ENCODE measurements at regions not wholly inside any gene's neighbourhood (a gene's known extent, or its start where the extent isn't known, plus 50 kb on each side); places are given as distances from the start of the nearest gene placed in this dataset.

DNA sequence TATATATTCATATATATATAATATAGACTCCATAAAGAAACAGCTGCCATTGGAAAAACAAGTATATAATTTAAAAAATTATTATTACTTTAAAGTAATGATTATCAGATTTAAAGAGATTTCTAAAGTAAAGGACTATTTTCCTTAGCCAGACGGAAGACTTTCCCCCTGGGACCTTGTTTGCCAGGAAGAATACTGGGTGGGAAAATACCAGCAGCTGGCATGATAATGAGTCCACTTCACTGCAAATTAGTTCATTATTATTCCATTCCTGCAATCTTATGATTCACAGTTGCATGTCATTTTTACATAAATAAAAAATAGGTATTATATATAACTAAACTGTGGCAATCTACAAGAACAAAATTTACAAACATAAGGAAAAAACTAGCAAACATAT lies 339.8 kb upstream of the CDH7 start:
- intact Hi-C loops (cut with micrococcal nuclease) = no loop called here

GRCh38 chr18:65409261-65409660 lies 341.6 kb upstream of the CDH7 start:
- intact Hi-C loops (cut with micrococcal nuclease) = no loop called here

DNA sequence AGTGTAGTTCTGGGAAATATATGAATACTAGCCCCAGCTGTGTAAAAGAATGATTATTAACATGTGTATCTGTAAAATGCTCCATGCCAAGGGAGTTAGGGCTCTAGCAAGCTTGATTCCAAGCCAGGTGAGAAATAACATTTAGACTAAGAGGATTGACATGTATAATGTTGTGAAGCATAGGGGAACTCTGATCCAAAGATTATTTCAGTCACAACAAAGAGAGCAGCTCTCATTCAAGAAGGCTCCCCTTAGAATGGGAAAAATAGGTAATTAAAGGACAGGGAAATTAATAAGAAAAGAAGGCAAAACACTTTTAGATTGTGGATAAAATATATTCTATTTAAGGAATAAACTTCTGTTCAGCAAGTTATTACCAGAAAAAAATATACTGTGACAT lies 347.3 kb upstream of the CDH7 start:
- intact Hi-C loops (cut with micrococcal nuclease) = no loop called here

DNA sequence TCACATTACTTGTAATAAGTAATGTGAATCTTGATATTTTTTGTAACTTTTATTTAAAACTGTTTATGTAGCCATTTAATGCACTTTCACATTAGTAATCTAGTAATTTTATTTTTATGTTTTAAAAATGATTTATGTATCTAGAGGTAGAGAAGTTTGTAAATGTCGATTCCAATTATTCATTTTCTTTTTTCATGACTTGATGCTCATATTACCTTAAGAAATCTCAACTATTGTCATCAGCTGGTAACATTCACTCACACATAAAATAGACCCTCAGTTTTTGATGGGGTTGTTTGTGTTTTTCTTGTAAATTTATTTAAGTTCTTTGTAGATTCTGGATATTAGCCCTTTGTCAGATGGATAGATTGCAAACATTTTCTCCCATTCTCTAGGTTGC lies 351.7 kb upstream of the CDH7 start:
- intact Hi-C loops (cut with micrococcal nuclease) = no loop called here

- intact Hi-C loops (cut with micrococcal nuclease) = no loop called here
Observed at GRCh38 chr18:65398347-65399075, 352.3 kb upstream of the CDH7 start.

- intact Hi-C loops (cut with micrococcal nuclease) = no loop called here
Observed at GRCh38 chr18:65380986-65381385, 369.8 kb upstream of the CDH7 start.

DNA sequence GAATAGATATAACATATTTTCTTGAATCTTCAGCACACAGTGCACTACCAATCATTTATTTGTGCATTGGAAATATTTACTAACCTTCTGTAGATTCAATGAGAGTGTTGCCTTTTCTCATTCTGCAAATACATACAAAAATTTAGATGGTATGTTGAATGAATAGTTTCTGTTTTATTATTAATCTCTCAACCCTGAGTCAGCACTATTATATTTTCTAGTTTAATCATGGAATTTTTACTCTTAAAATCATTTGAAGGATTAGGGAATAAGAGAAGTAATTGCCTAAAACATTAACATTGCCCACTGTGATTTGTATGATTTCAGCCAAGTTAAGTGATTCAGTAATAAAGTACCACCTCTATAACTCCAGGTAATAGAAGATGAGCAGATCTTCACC lies 370.2 kb upstream of the CDH7 start:
- intact Hi-C loops (cut with micrococcal nuclease) = no loop called here

GRCh38 chr18:65372904-65373303 lies 377.9 kb upstream of the CDH7 start:
- intact Hi-C loops (cut with micrococcal nuclease) = no loop called here

DNA sequence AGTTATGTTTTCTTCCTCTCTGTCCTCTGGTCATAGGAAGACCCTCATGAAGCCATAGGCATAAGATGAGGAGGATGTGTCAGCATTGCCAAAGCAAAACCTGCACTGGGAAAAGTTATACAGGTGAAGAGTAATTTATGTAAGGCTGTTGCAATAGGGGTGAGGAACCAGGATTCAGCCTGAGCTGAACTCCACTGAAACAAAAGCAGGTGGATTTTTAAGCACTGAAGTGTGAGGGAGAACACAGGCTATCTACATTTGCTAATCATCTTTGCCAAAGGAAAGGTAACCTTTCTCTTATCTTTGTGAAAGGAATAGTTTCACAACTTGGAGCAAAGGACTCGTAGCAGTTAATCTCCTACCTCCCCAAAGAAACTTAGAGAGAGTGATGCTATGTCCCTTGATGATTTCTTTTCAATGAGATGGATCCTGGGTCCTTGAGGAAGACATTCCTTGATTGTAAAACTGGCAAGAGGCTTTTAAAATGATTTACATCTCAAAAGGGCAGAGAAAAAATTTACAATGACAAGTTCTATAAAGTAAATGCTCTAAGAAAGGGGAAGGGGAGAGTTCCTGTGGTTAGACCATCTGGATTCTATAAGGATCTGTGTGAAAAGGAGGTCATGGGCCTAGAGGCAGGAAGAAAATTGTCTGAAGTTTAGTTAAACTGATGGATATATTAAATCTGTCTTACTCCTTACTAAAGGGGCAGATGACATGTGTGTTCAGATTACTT lies 385.4 kb upstream of the CDH7 start:
- intact Hi-C loops (cut with micrococcal nuclease) = no loop called here

GRCh38 chr18:65363911-65364632 lies 386.7 kb upstream of the CDH7 start:
- intact Hi-C loops (cut with micrococcal nuclease) = no loop called here

GRCh38 chr18:65363011-65363410 lies 387.8 kb upstream of the CDH7 start:
- intact Hi-C loops (cut with micrococcal nuclease) = no loop called here

- intact Hi-C loops (cut with micrococcal nuclease) = no loop called here
Observed at GRCh38 chr18:65359479-65359878, 391.3 kb upstream of the CDH7 start.

DNA sequence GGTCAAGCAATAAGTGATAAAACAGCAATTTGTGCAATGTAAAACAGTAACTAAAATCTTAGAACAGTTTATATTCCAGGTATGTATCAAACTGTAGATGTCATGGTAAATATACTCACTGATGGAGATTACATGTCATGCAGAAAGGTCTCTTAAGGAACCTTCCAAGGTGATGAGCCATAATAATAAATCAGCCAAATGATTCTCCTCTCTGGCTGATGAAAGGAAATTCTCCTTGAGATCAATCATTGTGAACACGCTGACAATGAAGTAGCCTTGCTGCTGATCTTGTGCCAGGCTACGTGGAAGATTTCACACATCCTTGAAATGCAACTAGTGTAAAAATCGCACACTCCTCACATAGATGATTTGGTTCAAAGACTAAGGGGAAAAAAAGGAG lies 392.5 kb upstream of the CDH7 start:
- intact Hi-C loops (cut with micrococcal nuclease) = no loop called here

DNA sequence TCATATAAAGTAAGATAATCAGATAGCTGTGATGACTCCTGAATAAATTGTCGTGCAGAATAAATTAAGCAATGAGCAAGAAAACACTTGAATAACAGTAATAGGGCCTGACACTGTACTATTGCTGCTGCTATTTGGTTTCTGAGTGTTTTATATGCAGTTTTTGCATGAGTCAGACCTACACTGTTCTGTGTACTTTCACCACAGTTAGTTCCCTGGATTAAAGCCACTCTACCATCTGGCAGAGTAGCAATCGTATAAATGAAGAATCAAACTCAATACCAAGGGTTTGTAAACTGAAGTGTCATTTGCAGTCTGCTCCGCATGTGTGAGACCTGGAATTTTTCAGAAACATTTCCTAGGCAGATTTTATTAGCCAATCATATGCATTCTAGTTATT lies 398.6 kb upstream of the CDH7 start:
- intact Hi-C loops (cut with micrococcal nuclease) = no loop called here

DNA sequence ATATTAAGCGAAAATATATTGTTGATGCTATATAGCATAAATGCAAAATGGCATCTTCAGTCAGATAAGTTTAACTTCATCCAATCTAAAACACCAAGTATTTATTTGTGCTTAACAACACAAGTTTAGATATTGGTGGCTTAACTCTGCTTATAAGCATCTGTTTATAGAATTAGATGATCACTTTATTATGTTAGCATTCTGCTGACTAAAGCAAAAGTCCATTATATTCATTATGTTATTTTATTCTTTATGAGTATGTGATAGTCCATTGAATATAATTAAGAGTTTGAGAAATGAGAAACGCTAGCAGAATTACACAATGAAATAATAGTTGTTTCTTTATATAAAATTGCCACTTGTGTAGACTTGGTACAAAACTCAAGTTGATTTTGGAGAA lies 401.2 kb upstream of the CDH7 start:
- intact Hi-C loops (cut with micrococcal nuclease) = no loop called here

- intact Hi-C loops (cut with micrococcal nuclease) = no loop called here
Observed at GRCh38 chr18:65347446-65347845, 403.4 kb upstream of the CDH7 start.

DNA sequence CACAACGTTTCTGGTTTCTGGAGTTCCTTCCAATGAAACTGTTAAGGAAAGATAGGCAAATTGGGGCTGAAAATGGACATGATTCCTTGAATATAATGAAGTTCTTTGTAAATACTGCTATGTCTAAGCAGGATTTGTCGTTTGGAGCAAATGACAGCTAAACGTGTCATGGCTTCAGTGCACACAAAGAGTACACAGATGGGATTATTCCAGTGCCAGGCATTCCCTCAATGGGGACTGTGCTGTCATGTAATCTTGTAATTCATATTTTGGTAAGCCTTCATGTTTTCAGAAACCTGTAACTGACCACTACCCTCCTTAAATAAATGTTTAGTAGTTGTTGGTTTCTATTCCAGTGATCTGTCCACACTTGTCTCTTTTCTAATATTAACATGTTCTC lies 404.7 kb upstream of the CDH7 start:
- intact Hi-C loops (cut with micrococcal nuclease) = no loop called here

- intact Hi-C loops (cut with micrococcal nuclease) = no loop called here
Observed at GRCh38 chr18:65343571-65343970, 407.2 kb upstream of the CDH7 start.

- intact Hi-C loops (cut with micrococcal nuclease) = no loop called here
Observed at GRCh38 chr18:65336411-65336810, 414.4 kb upstream of the CDH7 start.

DNA sequence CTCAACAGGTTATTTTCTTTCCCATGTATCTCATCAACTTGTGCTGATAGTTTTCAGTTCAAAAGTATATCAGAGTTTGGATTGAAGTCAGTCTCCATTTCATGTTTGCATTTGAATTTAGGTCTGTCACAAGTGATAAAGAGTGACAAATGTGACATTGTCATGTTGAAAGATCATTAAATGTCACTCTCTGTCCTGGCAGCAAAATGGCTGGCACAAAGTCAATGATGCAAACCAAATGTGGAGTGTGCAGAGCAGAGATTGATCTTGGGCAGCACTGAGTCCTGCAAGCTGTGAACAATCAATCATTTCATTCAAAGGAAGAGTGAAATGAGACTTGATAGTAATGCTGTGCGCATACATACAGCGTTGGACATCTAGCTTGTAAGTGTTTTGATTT lies 421.8 kb upstream of the CDH7 start:
- intact Hi-C loops (cut with micrococcal nuclease) = no loop called here

DNA sequence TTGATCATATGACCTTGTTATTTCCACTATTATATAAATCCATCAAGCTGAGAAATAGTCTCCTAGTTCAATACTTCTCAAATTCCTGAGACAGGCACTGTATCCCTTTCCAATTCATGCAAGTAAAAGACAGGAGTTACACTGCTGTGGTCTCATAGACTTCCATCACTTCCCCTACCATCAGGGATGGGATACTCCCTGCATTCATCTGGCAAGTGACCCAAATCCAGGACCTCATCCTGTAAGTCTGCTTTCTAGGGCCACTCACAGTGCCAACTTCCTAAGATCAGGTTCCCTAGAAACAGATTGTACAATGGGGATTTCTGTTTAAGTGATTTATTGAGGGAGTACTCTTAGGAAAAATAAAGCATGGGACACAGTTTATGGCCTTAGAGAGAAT lies 424.0 kb upstream of the CDH7 start:
- intact Hi-C loops (cut with micrococcal nuclease) = no loop called here

- intact Hi-C loops (cut with micrococcal nuclease) = no loop called here
Observed at GRCh38 chr18:65322895-65323294, 427.9 kb upstream of the CDH7 start.

DNA sequence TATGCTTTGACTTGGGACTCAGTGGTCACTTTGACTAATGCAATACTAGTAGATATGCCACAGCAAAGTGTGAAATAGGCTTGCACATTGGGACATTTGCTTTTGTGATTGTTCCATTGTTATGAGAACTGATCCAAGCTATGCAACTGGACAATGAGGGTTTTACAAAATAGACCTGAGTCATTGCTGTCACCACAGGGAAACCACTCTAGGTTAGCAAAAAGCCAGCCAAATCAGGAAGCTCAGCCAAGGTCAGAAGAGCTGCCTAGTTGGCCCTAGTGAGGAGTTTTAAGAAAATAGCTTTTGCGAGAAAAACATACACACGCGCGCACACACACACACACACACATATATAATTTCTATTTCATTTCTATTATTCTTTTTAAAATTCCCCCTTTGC lies 452.4 kb upstream of the CDH7 start:
- intact Hi-C loops (cut with micrococcal nuclease) = no loop called here
